Neural crest cell (in vitro differentiated cells): ENCODE measurements at regions not wholly inside any gene's neighbourhood (a gene's known extent, or its start where the extent isn't known, plus 50 kb on each side); places are given as distances from the start of the nearest gene placed in this dataset.
"Not testable (repeated sequence)": the region's sequence is repeated elsewhere in the genome, so short reads cannot be mapped to it uniquely, and the experiment has no call there.

ENCODE experiments used
- DNase-seq: peaks from one replicate; pipeline ENCODE4 v3.0.0; 2021; ENCODE audit warnings: low read depth, mixed read lengths, low spot score
- H3K27ac Mint-ChIP-seq: one replicate; pipeline ENCODE4 v1.8.0; 2021; ENCODE audit warnings: mild to moderate bottlenecking, mixed read lengths; ENCODE audit not compliant: unreplicated experiment
- H3K27me3 Mint-ChIP-seq: 2 replicates; pipeline ENCODE4 v1.8.0; 2021; ENCODE audit warnings: low read depth, mild to moderate bottlenecking, mixed read lengths
- H3K36me3 Mint-ChIP-seq: 2 replicates; pipeline ENCODE4 v1.8.0; 2021; ENCODE audit warnings: low read depth, mild to moderate bottlenecking, mixed read lengths
- H3K4me1 Mint-ChIP-seq: 2 replicates; pipeline ENCODE4 v1.8.0; 2021; ENCODE audit warnings: mixed read lengths
- H3K4me3 Mint-ChIP-seq: one replicate; pipeline ENCODE4 v1.8.0; 2021; ENCODE audit warnings: mild to moderate bottlenecking, mixed read lengths
- H3K9me3 Mint-ChIP-seq: 2 replicates; pipeline ENCODE4 v1.8.0; 2021; ENCODE audit warnings: mixed read lengths
- CTCF ChIP-seq: fragments of 200-600 bp; sonication (generic); conservative IDR thresholded peaks from 2 replicates; pipeline ENCODE4 v1.5.0; 2021; ENCODE audit warnings: antibody characterized with exemption, mild to moderate bottlenecking

DNA sequence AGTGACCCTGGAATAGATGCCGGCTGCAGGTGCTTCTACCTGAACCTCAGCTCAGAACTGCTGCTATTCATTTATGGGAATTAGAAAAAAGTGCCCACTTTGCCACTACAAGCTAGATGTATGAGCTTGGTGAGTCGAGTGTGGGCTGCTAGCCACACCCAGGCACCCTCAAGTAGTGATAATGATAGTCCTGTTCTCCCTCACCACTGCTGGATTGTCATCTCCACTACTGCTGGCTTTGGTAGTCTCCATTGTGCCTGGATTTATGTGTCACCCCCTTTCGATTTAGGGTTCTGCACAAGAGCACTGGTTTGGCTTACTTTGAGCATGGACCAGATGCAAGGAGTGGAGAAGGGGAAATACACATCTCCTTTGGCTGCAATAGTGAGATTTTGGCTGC is 73.0 kb upstream of the N4BP1 start:
- Mint-ChIP-seq H3K4me3 (no peak overlapping the region), H3K27ac (no peak overlapping the region), H3K27me3 (peaks cover 81% of the 10 kb centered on the region), H3K36me3 (no peaks in the 10 kb centered on the region), H3K4me1 (no peaks in the 10 kb centered on the region), H3K9me3 (no peaks in the 10 kb centered on the region)
- no peak for TF ChIP-seq CTCF
- DNase-seq = no peak

GRCh38 chr16:48681520-48681919 is 71.5 kb upstream of the N4BP1 start:
- Mint-ChIP-seq H3K4me3 (no peak overlapping the region), H3K4me1 (no peaks in the 10 kb centered on the region), H3K9me3 (no peaks in the 10 kb centered on the region), H3K27me3 (peaks cover 75% of the 10 kb centered on the region), H3K27ac (no peak overlapping the region), H3K36me3 (no peaks in the 10 kb centered on the region)
- no peak for TF ChIP-seq CTCF
- DNase-seq = no peak

GRCh38 chr16:48680881-48681280 is 70.9 kb upstream of the N4BP1 start:
- H3K4me3 Mint-ChIP-seq = no peak overlapping the region
- no peak for TF ChIP-seq CTCF
- no peaks in the 10 kb centered on the region for H3K36me3 Mint-ChIP-seq
- no peaks in the 10 kb centered on the region for H3K4me1 Mint-ChIP-seq
- H3K9me3 Mint-ChIP-seq = no peaks in the 10 kb centered on the region
- peaks cover 69% of the 10 kb centered on the region for H3K27me3 Mint-ChIP-seq
- no peak overlapping the region for H3K27ac Mint-ChIP-seq
- no peak for DNase-seq

GRCh38 chr16:48676836-48677235 is 66.9 kb upstream of the N4BP1 start:
- Mint-ChIP-seq H3K36me3 (no peaks in the 10 kb centered on the region), H3K27me3 (peaks cover 44% of the 10 kb centered on the region), H3K4me3 (no peak overlapping the region), H3K4me1 (no peaks in the 10 kb centered on the region), H3K9me3 (peaks cover 3% of the 10 kb centered on the region), H3K27ac (no peak overlapping the region)
- no peak for DNase-seq
- TF ChIP-seq CTCF = no peak

DNA sequence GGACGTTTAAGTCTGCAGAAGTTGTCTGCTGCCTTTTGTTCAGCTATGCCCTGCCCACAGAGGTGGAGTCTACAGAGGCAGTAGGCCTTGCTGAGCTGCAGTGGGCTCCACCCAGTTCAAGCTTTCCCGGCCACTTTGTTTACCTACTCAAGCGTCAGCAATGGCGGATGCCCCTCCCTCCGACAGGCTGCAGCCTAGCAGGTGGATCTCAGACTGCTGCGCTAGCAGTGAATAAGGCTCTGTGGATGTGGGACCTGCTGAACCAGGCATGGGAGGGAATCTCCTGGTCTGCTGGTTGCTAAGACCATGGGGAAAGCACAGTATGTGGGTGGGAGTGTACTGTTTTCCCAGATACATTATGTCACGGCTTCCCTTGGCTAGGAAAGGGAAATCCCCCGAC is 58.2 kb upstream of the N4BP1 start:
- H3K9me3 Mint-ChIP-seq, H3K27ac Mint-ChIP-seq, H3K36me3 Mint-ChIP-seq, H3K4me3 Mint-ChIP-seq, H3K4me1 Mint-ChIP-seq, DNase-seq: not testable (repeated sequence)
- H3K27me3 Mint-ChIP-seq = peaks cover 47% of the 10 kb centered on the region

DNA sequence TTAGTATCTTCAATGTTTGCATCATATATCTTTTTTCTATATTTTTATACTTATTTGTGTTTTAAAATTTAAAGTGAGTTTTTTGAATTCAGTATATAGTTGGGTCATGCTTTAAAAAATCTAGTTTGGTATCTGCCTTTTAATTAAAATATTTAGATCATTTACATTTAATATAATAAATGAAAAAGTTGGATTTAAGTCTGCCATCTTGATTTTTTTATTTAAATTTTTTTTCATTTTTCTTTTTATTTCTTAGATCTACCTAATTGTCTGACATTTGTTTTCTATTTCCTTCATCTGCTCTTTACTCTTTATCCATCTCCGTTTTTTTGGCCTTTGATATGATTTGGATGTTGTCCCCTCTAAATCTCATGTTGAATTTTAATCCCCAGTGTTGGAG is 50.0 kb upstream of the N4BP1 start:
- DNase-seq = no peak

More for the DNA sequence above, 50.0 kb upstream of the N4BP1 start:
- no peak overlapping the region for H3K4me3 Mint-ChIP-seq
- H3K36me3 Mint-ChIP-seq = peaks cover 7% of the 10 kb centered on the region
- TF ChIP-seq CTCF = no peak
- peaks cover 15% of the 10 kb centered on the region for H3K27me3 Mint-ChIP-seq
- no peak overlapping the region for H3K27ac Mint-ChIP-seq
- no peaks in the 10 kb centered on the region for H3K4me1 Mint-ChIP-seq
- peaks cover 14% of the 10 kb centered on the region for H3K9me3 Mint-ChIP-seq
